GM10266 (cell line): ENCODE measurements at regions not wholly inside any gene's neighbourhood (a gene's known extent, or its start where the extent isn't known, plus 50 kb on each side); places are given as distances from the start of the nearest gene placed in this dataset.

ENCODE experiments used
- DNase-seq: peaks from one replicate; pipeline ENCODE4 v3.0.0; 2012; ENCODE audit errors: extremely low spot score
- CTCF ChIP-seq: IDR thresholded peaks from 2 replicates; pipeline ENCODE4 v1.5.1; 2012; ENCODE audit warnings: mild to moderate bottlenecking, low read depth; ENCODE audit not compliant: control insufficient read depth, insufficient read depth; ENCODE audit errors: missing control alignments

- DNase-seq: no peak
- no peak for TF ChIP-seq CTCF
Measured at GRCh38 chr3:159787178-159787574, 201.5 kb upstream of the IL12A start.

GRCh38 chr3:159787794-159788205 lies 200.8 kb upstream of the IL12A start:
- TF ChIP-seq CTCF: no peak
- no peak for DNase-seq

- TF ChIP-seq CTCF: no peak
- DNase-seq: no peak
Measured at GRCh38 chr3:159788291-159788690, 200.3 kb upstream of the IL12A start.

- DNase-seq: no peak
- no peak for TF ChIP-seq CTCF
Measured at GRCh38 chr3:159789017-159789416, 199.6 kb upstream of the IL12A start.

- TF ChIP-seq CTCF: no peak
- no peak for DNase-seq
Measured at GRCh38 chr3:159789742-159790635, 198.6 kb upstream of the IL12A start.

GRCh38 chr3:159791336-159791735 lies 197.3 kb upstream of the IL12A start:
- no peak for TF ChIP-seq CTCF

GRCh38 chr3:159792070-159792469 lies 196.6 kb upstream of the IL12A start:
- TF ChIP-seq CTCF: no peak
- DNase-seq: no peak

More at GRCh38 chr3:159791336-159791735, 197.3 kb upstream of the IL12A start:
- DNase-seq: no peak
